ENCODE measurements at regions not wholly inside any gene's neighbourhood (a gene's known extent, or its start where the extent isn't known, plus 50 kb on each side); places are given as distances from the start of the nearest gene placed in this dataset.
"Not testable (repeated sequence)": the region's sequence is repeated elsewhere in the genome, so short reads cannot be mapped to it uniquely, and the experiment has no call there.

- no peak for DNase-seq
Observed at GRCh38 chr10:31188792-31189406, 130.1 kb upstream of the ZEB1 start.

GRCh38 chr10:31190488-31190887 lies 128.5 kb upstream of the ZEB1 start:
- DNase-seq = no peak

GRCh38 chr10:31192475-31192874 lies 126.5 kb upstream of the ZEB1 start:
- no peak for DNase-seq

- DNase-seq = no peak
Observed at GRCh38 chr10:31194986-31195385, 124.0 kb upstream of the ZEB1 start.

GRCh38 chr10:31197886-31198285 lies 121.1 kb upstream of the ZEB1 start:
- no peak for DNase-seq

- DNase-seq = no peak
Observed at GRCh38 chr10:31204090-31204489, 114.9 kb upstream of the ZEB1 start.

- DNase-seq = no peak
Observed at GRCh38 chr10:31207636-31208035, 111.4 kb upstream of the ZEB1 start.

- DNase-seq = no peak
Observed at GRCh38 chr10:31209478-31209877, 109.5 kb upstream of the ZEB1 start.

- no peak for DNase-seq
Observed at GRCh38 chr10:31210190-31210589, 108.8 kb upstream of the ZEB1 start.

GRCh38 chr10:31213959-31214358 lies 105.1 kb upstream of the ZEB1 start:
- no peak for DNase-seq

- DNase-seq = peak in 1 of 2 donors; percentile 41
Observed at GRCh38 chr10:31215052-31215451, 104.0 kb upstream of the ZEB1 start.

- no peak for DNase-seq
Observed at GRCh38 chr10:31219306-31219705, 99.7 kb upstream of the ZEB1 start.

GRCh38 chr10:31228780-31229179 lies 90.2 kb upstream of the ZEB1 start:
- DNase-seq = not testable (repeated sequence)

GRCh38 chr10:31239961-31240360 lies 79.1 kb upstream of the ZEB1 start:
- DNase-seq = no peak

GRCh38 chr10:31242902-31243301 lies 76.1 kb upstream of the ZEB1 start:
- DNase-seq = peak; percentile 16 to 96

- not testable (repeated sequence) for DNase-seq
Observed at GRCh38 chr10:31251118-31251517, 67.9 kb upstream of the ZEB1 start.

- DNase-seq = no peak
Observed at GRCh38 chr10:31253237-31253636, 65.8 kb upstream of the ZEB1 start.

GRCh38 chr10:31261511-31262311 lies 57.3 kb upstream of the ZEB1 start:
- DNase-seq = peak in 1 of 2 donors; percentile 8

- no peak for DNase-seq
Observed at GRCh38 chr10:31262672-31263071, 56.3 kb upstream of the ZEB1 start.

- no peak for DNase-seq
Observed at GRCh38 chr10:31263903-31264302, 55.1 kb upstream of the ZEB1 start.

GRCh38 chr10:31268444-31269303 lies 50.3 kb upstream of the ZEB1 start:
- DNase-seq = no peak
